ENCODE measurements at regions not wholly inside any gene's neighbourhood (a gene's known extent, or its start where the extent isn't known, plus 50 kb on each side); places are given as distances from the start of the nearest gene placed in this dataset.

DNA sequence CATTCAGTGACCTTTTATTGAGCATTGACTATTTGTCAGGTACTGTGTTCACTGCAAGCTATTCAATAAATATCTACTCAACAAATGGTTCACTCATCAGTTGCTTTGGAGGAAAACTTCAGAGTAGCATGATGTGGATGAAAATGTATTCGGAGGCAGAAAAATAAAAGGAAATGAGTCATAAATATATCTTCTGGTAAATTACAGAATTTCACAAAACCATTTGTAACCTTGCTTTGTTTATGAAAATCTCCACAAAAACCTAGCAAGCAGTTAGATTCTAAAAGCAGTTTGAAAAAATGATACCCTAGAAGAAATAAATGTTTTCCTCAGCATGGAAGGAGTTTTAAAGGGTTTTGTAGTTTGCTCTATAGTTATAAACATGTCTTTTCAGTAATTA, 399.6 kb downstream of the LMO7 start:
- DNase-seq (ENCODE audit: extremely low read depth, low read depth, low spot score), result no peak

DNA sequence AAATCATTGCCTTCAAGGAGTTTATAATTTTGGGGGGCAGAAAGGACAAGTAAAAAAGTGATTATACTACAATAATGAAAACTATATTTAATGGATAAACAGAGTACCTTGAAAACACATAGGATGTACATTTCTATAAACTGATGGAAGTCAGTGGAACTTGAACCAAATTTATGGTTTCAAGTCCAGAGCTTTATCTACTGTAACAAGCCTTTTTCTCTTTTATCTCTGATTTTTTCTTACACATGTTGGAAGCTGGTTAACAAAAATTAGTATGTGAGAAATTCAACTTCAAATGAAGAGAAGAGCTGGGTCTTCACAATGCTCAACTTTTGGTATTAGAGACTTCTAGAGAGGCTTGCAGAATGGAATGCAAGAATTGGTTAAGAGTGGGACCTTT, 393.6 kb downstream of the LMO7 start:
- no peak for DNase-seq (ENCODE audit: extremely low read depth, low read depth, low spot score)

DNA sequence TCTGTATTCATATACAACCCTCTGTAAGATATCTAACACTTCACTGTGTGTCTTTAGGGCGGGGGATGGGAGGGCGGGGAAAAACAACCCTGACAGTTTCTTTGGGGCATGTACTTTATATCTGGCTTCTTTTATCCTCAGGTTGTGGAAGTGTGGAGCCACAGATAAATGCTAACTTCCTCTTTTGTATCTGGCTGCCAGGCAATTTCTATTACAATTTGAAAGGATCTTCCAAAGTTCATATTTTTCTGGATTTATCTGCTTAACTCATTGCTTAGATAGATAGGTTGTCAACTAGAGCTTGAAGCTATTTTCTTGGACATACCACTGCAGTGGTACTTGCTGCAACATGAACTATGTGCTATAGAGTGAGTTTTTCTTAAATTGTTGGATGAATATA, 393.0 kb downstream of the LMO7 start:
- DNase-seq (ENCODE audit: extremely low read depth, low read depth, low spot score), result no peak

DNA sequence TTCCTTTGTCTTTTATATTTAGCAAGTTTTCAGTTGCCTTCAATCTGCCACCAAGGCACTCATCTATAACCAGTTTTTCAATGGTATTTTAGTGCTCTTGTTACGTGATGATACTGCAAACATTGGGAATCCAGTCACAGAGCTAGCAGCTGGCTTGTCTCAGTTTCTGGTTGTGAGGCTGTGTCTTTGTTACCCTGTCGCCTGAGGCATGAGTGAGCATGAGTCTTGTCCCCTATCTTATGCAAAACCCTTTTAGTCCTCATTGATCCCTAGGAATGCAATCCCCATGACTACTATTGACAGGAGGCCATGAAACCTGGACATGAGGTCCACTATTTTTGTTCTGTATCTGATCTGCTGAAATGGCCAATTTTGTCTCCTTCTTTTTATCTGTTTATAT, 391.0 kb downstream of the LMO7 start:
- no peak for DNase-seq (ENCODE audit: extremely low read depth, low read depth, low spot score)

DNA sequence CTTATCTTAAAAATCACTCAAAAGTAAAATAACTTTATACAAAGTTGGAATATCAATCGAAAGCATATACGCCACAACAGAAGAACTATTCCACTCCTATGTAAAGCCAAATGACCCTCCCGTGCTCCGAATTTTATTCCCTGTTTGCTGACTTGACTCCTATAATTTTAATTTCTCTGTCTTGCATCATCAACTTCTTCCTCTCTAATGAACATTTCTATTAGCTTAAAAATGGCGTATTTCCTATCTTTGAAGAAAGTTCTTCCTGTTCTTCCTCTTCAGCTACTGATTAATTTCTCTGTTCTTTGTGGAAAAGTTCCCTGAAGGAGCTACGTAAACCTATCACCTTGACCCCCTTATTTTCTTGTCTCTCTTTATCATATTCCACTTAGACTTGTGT, 389.3 kb downstream of the LMO7 start:
- DNase-seq (ENCODE audit: extremely low read depth, low read depth, low spot score), result no peak

DNA sequence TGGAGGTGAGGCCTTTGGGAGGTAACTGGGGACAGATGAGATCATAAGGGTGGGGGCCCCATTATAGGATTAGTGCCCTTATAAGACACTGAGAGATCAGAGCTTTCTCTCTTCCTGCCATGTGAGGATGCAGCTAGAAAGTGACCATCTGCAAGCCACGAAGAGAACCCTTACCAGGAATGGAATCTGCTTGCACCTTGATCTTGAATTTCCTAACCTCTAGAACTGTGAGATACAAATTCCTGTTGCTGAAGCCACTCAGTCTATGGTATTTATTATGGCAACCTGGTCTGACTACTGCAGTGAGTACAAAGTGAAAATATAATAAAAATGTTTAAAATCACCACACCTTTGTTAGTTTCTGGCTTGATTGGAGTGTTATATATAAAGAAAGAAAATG, 388.0 kb downstream of the LMO7 start:
- no peak for DNase-seq (ENCODE audit: extremely low read depth, low read depth, low spot score)

DNA sequence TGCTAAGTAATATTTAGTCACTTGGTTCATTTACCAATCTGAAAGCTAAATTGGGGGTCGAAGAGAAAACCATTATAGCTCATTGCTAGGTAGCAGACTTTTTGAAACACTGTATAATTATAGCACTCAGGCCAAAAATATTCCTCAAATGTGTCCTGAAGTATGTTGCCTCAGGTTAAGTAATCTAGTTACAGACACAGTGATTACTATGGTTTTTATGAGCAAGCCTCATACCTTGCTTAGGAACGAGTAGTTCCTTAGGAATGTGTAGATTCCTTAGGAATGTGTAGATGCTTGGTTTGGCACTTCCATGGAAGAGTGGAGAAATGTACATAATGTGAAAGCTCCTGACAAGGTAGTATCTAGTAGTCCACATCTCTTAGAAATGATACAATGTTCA, 387.5 kb downstream of the LMO7 start:
- no peak for DNase-seq (ENCODE audit: extremely low read depth, low read depth, low spot score)

DNA sequence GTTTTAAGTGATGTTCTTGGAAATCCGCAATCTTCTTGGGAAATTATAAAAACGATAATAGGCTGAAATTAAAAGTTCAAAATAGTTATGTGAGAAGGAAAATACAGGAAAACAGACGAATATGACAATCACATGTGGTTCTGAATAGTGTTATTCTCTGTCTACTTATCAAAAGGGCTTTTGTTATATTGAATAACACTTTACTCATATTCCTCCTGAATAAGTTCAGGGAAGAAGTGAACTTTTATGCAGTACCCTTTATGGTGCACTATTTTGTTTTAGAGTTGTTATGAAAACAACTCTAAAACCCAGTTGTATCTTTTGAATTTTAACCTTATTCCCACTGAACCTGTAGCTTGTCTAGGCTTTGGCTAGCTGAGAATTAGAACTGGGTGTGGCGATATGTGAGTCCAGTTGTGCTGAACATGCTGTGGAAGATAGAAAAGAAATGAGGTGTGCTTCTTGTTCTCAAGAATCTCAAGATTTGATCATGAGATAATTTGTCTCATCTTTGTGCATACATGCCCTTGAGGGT, 384.4 kb downstream of the LMO7 start:
- no peak for DNase-seq (ENCODE audit: extremely low read depth, low read depth, low spot score)

DNA sequence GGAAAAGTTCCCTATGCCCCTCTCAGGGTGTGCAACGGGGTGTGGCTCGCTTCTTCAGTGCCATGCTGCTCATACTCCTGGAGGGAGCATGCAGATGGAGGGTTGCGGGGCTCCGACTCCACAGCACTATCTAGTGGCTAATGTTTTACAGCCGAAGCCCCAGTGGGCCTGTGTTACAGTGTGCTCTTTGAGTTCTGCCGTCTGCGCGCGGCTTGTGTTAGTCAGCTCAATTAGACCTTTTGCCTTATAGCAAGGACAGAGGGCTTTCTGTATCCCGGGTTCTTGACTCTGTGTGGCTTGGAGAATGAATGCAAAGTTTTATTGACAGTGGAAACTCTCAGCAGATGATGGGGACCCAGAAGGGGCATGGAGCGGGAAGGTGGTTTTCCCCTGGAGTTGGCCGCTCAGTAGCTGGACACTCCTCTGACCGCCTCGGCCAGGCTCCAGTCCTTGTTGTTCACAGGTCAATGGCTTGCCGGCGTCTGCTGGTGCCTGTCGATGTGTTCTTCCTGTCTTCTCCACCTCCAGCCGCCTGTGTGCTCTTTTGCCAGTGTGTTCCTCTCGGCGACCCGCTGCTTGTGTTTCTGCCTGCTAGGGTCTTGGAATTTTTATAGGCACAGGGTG, 383.4 kb downstream of the LMO7 start:
- no peak for DNase-seq (ENCODE audit: extremely low read depth, low read depth, low spot score)

DNA sequence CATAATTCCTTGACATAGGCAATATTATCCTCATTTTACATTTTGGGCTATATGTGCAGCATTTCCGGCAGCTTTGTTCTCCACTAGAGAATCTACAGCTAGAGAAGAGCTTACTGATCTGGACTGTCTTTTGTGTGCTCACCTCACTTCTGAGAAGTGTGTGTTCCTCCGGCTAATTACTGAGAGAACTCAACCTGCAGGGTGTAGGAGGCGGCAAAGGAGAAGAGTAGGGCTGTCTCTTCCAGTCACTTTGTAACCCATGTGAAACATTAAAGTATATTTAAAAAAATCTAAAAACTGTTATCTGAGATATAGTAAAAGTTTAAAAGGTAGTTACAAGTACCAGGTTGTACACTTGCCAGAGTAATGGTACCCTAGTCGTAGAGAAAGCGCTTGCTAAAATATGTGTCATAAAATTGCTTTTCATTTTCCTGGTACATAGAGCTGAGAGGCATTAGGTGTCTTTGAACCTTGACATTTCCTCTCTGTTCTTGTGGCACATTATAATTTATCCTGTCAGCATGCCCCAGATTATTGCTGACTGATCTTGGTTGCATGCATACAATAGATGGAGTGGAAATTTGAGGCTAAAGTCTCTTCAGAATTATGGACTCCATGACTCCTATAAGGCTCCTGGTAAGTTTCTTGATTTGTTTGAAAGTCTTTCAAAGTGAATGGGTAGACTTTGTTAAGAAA, 381.9 kb downstream of the LMO7 start:
- no peak for DNase-seq (ENCODE audit: extremely low read depth, low read depth, low spot score)

DNA sequence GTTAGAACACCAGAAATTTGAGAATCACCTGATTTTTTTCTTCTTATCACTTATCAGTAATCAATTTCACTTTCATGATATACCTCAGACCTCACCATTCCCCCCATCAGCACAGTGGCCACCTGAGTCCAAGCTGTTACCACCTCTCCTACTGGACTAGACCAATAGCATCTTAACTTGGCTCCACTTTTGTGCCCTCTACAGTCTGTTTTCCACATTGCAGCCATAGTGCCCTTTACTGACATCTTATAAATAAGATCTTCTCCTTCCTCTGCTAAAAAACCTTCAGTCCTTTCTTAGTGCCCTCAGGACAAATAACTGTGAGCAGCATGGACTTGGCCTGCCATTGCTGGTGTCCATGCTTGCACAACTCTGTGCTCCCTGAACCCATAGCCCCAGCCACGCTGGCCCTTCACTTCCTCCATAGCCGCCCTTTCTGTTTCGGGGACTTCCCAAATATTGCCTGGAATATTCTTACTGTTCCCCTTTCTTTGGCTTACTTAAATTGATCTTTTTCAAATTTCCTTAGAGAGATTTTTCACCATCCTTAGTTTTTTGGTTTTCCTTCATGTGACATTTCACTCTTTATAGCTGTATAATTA, 380.8 kb downstream of the LMO7 start:
- DNase-seq (ENCODE audit: extremely low read depth, low read depth, low spot score), result no peak

DNA sequence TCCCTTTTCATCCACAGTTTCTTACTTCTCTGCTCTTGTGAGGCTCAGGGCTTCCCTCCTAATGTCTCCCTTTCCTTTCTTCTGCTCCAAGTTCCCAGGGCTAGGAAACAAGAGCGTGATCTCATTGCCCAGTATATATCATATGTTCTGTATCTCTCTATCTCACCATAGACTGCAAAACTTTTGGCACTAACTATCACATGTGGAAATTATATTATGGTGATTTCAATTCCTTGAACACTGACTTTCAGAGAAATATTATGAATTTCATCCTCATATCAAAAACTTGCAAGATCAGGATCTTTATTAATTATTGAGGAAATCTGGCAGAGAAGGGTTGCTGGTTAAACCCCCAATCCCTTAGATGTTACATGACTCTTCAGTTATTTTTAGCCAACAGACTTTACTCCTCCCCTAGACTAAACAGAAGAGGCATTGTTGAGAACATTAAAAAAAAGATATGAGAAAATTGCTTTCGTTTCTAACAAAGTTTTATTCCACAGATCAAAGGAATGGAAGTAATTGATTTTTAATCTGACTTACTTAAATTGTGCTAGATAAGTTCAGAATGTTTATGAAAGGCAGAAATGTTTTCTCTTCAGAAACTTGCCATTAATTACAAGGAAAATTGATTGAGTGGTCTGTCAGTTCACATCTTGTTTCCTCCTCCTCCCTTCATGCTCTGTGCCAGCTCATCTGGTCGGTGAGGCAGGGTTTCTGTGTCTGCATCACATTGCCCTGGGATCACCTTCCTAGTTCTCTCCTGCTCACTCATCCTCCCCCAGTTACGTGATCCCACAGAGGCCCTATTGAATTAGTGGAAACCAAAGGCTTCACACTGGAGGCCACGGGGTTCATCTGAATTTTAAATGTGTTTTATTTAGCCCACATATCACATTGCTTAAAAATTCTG, 378.5 kb downstream of the LMO7 start:
- no peak for DNase-seq (ENCODE audit: extremely low read depth, low read depth, low spot score)

DNA sequence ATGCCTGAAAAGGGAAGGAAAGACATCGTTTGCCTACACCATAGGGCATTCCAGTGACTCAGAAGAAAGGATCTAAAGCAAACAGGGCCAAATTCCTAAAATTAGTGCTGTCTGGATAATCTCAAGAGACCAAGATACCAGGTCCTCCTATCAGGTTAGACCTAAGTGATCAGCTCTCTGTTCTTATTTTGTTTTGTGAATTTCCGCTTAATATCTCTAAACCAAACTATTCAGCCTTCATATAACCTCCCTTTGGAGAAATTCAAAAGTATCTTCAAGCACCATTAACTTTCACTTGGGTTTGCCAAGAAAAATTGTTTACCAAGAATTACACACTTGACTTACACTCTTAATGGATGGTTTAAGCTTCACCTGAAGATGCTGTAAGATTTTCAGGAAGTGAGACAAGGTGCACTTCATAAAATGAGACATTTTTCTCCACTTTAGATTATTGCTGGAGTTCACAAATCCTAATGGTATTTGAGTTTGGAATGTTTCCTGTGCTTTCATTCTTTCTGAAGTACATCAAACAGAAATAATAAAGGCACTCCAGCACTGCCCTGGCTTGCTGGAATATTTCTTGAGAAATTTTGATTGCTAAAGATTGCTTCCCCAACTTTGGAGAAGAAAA, 376.1 kb downstream of the LMO7 start:
- no peak for DNase-seq (ENCODE audit: extremely low read depth, low read depth, low spot score)

DNA sequence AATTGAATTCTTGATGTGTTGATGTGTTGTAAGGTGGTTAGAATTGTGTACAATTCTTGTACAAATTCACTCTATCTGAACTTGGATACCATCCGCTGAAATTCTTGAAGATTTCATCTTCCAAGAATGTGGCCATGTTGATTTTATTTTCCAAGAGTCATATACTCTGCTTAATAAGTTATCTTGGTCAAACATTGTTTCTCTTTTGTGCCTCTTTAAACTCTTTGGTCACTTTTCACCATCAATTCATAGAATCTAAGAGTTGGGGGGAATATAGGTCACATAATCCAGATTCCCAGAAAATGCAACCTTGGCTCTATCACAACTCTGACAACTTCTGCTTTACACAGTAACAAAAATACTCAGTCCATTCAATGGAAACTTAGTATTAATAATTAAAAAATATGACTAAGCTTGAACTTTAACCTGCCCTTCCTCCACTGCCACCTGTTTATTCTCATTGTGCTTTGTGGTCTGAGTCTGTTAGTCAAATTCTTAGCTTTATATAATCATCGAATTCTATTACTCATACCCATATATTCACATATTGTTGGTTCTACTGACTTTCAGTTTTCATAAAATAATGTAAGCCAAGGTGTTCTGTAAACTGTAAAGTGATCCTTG, 373.2 kb downstream of the LMO7 start:
- DNase-seq (ENCODE audit: extremely low read depth, low read depth, low spot score), result no peak

DNA sequence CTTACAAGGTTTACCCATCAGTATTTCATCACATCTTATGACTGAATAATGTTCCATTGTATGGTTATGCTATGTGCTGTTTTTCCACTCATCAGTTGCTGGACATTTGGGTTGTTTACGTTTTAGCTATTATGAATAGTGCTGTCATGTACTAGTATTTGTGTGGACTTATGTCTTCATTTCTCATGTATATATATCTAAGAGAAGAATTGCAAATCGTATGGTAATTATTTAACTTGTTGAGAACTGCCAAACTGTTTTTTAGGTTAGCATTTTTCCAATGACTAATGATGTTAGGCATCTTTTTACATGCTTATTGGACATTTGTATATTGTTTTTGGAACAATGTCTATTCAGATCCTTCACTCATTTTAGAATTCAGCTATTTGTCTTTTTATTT, 368.3 kb downstream of the LMO7 start:
- no peak for DNase-seq (ENCODE audit: extremely low read depth, low read depth, low spot score)

DNA sequence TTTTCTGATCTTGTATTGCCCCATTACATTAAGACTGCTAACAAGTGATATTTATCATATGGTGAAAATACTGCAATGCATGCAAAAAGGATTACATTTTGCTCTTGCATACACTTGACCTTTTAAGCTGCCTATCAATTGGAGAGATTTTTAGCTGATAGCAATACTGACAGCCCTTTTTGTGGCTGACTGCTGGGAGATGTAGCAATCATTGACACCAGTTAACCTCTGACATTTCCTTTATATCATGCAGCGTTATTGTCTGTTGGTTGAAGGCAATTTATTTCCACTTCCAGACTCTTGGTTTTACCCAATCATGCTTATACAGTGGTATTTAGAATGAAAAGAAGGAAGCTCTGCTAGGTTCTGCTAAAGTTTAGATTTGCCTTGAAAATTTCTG, 364.0 kb downstream of the LMO7 start:
- no peak for DNase-seq (ENCODE audit: extremely low read depth, low read depth, low spot score)

DNA sequence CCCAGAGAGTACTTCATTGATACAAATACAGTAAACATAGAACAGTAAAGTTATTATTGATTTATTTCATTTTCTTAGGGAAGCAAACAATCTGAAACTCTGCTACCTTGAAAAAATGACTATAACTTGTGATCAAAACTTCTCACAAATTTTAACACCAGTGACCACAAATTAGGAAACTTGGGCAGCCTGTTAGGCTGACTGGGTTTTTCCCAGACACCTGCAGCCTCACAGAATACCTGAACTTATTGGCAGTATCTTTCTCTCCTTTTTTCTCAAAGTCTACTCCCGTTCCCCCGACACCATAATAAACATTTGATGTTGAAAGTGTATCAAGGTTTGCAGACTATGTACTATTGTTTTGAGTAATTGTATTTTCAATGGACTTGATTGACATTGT, 360.5 kb downstream of the LMO7 start:
- DNase-seq (ENCODE audit: extremely low read depth, low read depth, low spot score), result no peak

DNA sequence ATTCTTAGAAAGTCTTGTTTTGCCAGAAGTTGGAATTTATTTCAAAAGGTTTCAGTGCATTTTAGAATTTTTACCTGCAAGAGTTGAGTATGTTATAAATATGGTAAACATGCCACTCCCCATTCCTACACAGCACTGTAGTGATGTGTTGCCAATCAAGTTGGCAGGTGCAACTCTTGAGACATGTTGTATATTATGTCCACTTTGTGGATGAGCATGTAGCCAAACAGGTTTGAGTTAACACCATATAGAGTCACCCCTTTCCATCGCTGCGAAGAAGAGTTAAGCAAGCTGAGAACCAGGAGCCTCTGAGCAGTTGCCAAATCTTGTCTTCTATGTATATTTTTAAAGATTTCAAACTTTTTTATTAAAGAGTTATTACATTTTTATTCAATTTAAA, 359.8 kb downstream of the LMO7 start:
- DNase-seq (ENCODE audit: extremely low read depth, low read depth, low spot score), result no peak

DNA sequence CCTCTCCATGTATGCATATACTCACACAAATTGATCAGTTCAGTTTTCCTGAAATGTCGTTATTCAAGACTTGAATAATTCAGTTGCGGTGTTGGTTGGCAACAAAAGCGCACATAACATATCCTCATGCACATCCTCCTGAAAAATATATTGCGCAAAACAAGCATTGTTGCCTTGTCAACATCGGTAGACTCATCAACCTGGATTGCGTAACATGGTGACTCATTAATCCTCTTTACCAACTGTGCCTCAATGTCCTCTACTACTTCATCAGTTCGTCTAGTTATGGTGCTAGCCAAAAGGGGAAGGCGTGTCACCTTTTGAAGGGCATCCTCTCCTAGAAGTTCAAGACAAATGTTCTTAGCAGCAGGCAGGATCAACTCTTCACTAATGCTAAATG, 357.7 kb downstream of the LMO7 start:
- no peak for DNase-seq (ENCODE audit: extremely low read depth, low read depth, low spot score)

DNA sequence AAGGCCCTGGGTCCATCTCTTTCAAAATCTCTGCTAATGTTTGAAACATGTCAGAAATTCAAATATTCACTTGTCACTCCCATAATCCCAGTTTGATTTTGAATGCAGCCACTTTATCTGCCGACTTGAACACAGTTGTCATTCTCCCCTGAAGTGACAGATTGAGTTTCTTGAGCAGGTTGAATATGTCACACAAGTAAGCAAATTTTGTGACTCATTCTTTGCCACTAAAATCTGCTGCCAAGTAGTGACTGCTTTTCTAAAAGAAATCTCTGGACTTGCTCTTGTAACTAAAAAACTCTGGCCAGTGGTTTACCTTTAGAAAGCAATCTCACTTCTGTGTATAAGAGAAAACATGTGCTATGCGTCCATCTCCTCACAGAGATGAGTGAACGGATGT, 357.1 kb downstream of the LMO7 start:
- no peak for DNase-seq (ENCODE audit: extremely low read depth, low read depth, low spot score)

Measured in glomerular endothelial cell (primary cell).